Endothelial cell (in vitro differentiated cells): ENCODE measurements at regions not wholly inside any gene's neighbourhood (a gene's known extent, or its start where the extent isn't known, plus 50 kb on each side); places are given as distances from the start of the nearest gene placed in this dataset.

Experiments used
- DNase-seq: peaks from one replicate; pipeline ENCODE4 v3.0.0; 2021; ENCODE audit warnings: low spot score
- H3K27ac Mint-ChIP-seq: one replicate; pipeline ENCODE4 v1.8.0; 2021; ENCODE audit warnings: mixed read lengths, inconsistent platforms; ENCODE audit not compliant: unreplicated experiment
- H3K27me3 Mint-ChIP-seq: one replicate; pipeline ENCODE4 v1.8.0; 2021; ENCODE audit warnings: mild to moderate bottlenecking, moderate library complexity, mixed read lengths, inconsistent platforms; ENCODE audit not compliant: unreplicated experiment
- H3K36me3 Mint-ChIP-seq: one replicate; pipeline ENCODE4 v1.8.0; 2021; ENCODE audit warnings: mild to moderate bottlenecking, low read depth, mixed read lengths, inconsistent platforms; ENCODE audit not compliant: unreplicated experiment
- H3K4me1 Mint-ChIP-seq: one replicate; pipeline ENCODE4 v1.8.0; 2021; ENCODE audit warnings: mild to moderate bottlenecking, mixed read lengths, inconsistent platforms; ENCODE audit not compliant: unreplicated experiment
- H3K4me3 Mint-ChIP-seq: one replicate; pipeline ENCODE4 v1.8.0; 2021; ENCODE audit warnings: mild to moderate bottlenecking, mixed read lengths, inconsistent platforms; ENCODE audit not compliant: unreplicated experiment
- H3K9me3 Mint-ChIP-seq: one replicate; pipeline ENCODE4 v1.8.0; 2021; ENCODE audit warnings: mixed read lengths, inconsistent platforms; ENCODE audit not compliant: unreplicated experiment
- TF ChIP-seq, protein P1 (sequence below): fragments of 200-600 bp; sonication (generic); IDR thresholded peaks from one replicate; pipeline ENCODE4 v1.5.0; 2021; ENCODE audit warnings: antibody characterized with exemption; ENCODE audit not compliant: unreplicated experiment

DNA sequence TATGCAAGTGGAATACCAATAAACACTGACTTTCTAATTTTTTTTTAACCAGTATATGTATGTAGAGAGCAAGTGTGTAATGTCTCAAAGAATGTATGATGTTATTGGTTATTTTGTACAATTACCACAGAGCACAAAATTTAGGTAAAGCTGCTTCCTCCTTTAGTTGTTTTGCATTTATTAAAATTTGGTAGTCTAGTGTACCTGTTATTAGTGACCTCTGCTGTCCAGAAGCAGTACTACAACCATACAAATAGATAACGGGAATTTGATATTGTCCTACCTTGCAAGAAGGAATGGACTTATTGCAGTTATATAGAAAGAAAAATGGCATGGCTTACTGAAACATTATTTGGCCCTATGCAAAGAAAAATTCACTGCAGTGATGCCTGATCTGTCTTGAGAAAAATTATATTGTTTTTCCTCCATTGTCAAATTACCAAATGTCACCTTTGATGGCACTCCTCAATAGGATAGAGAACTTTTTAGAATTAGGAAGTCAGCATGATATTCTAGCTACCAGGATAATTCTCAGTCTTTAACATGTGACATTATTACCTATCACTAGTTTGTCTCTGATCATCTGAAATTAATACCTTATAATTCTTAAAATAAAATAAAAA, 153.9 kb upstream of the RMST start:
- Mint-ChIP-seq H3K27me3 (peaks cover 2% of the 10 kb centered on the region), H3K27ac (no peak overlapping the region), H3K4me1 (peaks cover 25% of the 10 kb centered on the region), H3K36me3 (no peaks in the 10 kb centered on the region), H3K4me3 (no peak overlapping the region), H3K9me3 (no peaks in the 10 kb centered on the region)
- peak; percentile 28 for DNase-seq
- TF ChIP-seq, protein P1, sequence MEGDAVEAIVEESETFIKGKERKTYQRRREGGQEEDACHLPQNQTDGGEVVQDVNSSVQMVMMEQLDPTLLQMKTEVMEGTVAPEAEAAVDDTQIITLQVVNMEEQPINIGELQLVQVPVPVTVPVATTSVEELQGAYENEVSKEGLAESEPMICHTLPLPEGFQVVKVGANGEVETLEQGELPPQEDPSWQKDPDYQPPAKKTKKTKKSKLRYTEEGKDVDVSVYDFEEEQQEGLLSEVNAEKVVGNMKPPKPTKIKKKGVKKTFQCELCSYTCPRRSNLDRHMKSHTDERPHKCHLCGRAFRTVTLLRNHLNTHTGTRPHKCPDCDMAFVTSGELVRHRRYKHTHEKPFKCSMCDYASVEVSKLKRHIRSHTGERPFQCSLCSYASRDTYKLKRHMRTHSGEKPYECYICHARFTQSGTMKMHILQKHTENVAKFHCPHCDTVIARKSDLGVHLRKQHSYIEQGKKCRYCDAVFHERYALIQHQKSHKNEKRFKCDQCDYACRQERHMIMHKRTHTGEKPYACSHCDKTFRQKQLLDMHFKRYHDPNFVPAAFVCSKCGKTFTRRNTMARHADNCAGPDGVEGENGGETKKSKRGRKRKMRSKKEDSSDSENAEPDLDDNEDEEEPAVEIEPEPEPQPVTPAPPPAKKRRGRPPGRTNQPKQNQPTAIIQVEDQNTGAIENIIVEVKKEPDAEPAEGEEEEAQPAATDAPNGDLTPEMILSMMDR, result peak; percentile 91

DNA sequence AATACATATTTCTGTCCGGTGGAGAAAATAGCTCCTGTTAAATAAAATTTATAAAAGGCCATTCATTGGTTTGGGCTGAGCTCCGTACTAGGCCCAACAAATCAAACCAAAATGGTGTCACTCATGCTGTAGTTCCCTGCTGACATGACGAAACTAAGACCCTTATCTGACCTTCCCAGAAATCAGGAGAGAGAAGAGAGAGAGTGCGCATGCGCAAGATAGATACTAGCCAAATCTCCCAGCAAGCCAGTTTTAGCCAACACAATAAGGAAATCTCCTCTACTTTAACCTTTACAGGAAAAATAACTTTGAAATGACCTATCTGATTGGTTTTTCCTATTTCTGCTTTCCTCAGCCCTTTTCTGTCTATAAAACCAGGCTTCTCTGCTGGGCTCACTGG, 152.7 kb upstream of the RMST start:
- no peaks in the 10 kb centered on the region for H3K27me3 Mint-ChIP-seq
- TF ChIP-seq, protein P1, result no peak

DNA sequence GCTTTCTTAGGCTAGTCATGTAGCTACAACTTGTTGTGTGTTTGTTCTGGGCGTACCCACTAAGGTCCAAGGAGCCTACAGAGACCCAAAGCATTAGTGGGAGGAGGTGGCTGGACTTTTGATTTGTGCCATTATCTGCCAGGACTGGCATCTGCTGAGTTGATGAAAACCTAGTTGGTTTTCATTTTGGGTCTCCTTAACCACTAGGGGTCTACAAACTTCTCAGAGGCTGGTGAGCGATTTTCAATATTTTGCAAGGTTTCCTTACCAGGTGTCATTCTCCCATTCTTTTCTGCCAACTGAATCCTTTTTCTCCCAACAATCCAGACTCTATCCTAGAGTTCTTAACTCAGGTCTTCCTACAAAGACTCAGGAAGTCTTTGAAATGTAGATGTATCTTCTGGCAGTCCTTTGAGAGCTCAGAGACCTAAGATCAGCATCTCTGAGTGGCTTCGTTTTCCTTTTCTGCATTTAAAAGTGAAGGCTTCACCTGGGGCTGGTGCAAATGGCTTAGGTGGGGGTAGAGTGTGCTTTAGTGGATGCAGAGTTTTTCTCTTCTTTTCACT, 150.0 kb upstream of the RMST start:
- no peak overlapping the region for H3K27ac Mint-ChIP-seq
- no peak overlapping the region for H3K4me3 Mint-ChIP-seq
- H3K4me1 Mint-ChIP-seq, result no peaks in the 10 kb centered on the region
- no peaks in the 10 kb centered on the region for H3K9me3 Mint-ChIP-seq
- TF ChIP-seq, protein P1, result peak; percentile 45
- no peak for DNase-seq
- no peaks in the 10 kb centered on the region for H3K27me3 Mint-ChIP-seq
- no peaks in the 10 kb centered on the region for H3K36me3 Mint-ChIP-seq

More for the DNA sequence above, 152.7 kb upstream of the RMST start:
- H3K9me3 Mint-ChIP-seq, result no peaks in the 10 kb centered on the region
- no peaks in the 10 kb centered on the region for H3K36me3 Mint-ChIP-seq
- H3K4me3 Mint-ChIP-seq, result no peak overlapping the region
- no peak for DNase-seq
- H3K27ac Mint-ChIP-seq, result no peak overlapping the region
- H3K4me1 Mint-ChIP-seq, result peaks cover 19% of the 10 kb centered on the region

DNA sequence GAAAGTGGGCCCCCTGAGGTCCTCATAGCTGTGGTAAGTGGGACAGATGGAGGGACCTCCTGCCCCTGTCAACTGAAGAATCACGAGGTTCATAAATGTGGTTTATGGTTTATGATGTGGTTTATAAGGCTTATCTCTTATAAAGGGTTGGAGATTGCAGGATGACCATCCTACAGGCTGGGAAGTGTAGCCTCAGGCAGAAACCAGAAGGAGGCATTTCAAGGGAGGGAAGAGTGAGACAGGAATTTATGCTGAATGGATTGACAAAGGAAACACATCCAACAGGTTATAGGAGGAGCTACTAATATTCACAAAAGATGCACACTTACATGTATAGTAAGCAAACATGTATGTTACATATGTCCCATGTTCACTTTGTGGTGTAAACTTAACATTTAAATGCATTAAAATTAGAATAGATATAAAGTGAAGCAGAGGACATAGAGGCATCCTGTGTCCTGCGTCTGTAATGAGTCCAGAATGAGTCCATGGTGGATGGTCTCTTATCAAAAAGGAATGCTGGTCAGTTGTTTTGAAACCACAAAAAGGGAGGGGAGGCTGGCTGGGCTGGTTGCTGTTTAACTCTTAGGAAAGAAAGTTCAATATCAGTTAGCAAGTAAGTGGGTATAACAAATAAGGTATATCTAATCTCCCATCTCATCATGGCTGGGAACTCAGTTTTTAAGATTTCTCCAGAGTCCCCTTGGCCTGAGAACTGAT, 149.0 kb upstream of the RMST start:
- Mint-ChIP-seq H3K9me3 (no peaks in the 10 kb centered on the region), H3K4me3 (no peak overlapping the region)

More for the DNA sequence above, 149.0 kb upstream of the RMST start:
- TF ChIP-seq, protein P1, result no peak
- H3K4me1 Mint-ChIP-seq, result no peaks in the 10 kb centered on the region
- no peaks in the 10 kb centered on the region for H3K36me3 Mint-ChIP-seq
- no peak for DNase-seq
- no peaks in the 10 kb centered on the region for H3K27me3 Mint-ChIP-seq
- no peak overlapping the region for H3K27ac Mint-ChIP-seq
